ENCODE measurements at regions not wholly inside any gene's neighbourhood (a gene's known extent, or its start where the extent isn't known, plus 50 kb on each side); places are given as distances from the start of the nearest gene placed in this dataset.
"Not testable (repeated sequence)": the region's sequence is repeated elsewhere in the genome, so short reads cannot be mapped to it uniquely, and the experiment has no call there.

- FAIRE-seq = no peak
Measured at GRCh38 chr17:71176928-71177443, 943.8 kb upstream of the SOX9 start.

GRCh38 chr17:71180801-71181385 lies 939.9 kb upstream of the SOX9 start:
- FAIRE-seq = no peak

DNA sequence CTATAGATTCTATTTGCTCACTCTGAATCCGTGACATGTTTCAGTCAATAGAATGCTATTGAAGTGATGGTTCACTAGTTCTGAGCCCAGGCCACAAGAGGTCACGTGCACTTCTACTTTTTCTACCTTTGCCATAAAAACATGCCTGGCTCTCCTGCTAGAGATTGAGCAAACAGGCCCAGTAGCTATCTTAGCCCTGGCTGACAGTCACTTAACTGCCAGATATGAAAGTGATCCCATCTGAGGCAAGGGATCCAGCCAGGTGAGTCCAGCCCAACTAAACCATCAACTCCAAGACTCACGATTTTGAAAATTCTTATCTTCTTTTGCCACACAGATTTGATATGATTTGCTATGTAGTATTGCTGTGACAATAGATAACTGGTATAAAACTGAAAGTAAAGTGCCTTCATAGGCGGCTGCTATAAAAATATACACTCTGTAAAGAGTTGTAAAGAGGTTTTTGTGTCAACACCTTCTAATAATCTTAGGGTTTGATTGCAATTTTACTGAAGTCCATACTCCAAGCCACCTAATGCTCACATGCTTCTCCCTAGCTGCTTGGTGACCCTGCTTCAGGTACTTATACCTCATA lies 937.7 kb upstream of the SOX9 start:
- no peak for FAIRE-seq

- FAIRE-seq = no peak
Measured at GRCh38 chr17:71184716-71185115, 936.1 kb upstream of the SOX9 start.

DNA sequence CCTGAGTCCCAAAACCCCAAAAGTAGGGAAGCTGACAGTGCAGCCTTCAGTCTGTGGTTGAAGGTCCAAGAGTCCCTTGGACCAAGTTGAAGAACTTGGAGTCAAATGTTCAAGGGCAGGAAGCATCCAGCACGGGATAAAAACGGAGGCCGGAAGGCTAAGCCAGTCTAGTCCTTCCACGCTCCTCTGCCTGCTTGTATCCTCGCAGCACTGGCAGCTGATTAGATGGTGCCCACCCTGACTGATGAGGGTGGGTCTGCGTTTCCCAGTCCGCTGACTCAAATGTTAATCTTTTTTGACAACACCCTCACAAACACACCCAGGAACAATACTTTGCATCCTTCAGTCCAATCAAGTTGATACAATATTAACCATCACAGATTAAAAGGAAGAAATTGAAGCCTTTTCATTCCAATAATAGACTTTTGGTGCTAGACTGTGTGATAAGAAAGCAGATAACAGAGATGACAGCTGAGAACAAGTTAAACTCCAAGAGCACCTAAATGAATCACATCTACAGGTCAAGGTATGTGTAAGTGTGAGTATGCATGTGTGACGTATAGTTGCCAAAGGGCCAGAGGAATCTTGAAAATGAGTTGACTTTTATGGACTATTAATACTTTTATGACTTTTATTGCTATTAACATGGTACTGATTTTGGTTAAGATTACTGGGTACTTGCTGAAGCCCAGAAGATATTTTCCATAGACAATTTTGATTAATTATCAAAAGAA lies 933.5 kb upstream of the SOX9 start:
- no peak for FAIRE-seq

GRCh38 chr17:71188811-71189492 lies 931.9 kb upstream of the SOX9 start:
- FAIRE-seq = no peak

- no peak for FAIRE-seq
Measured at GRCh38 chr17:71189493-71189831, 931.4 kb upstream of the SOX9 start.

GRCh38 chr17:71192039-71192555 lies 928.7 kb upstream of the SOX9 start:
- FAIRE-seq = no peak

GRCh38 chr17:71192848-71193247 lies 928.0 kb upstream of the SOX9 start:
- FAIRE-seq = no peak

- FAIRE-seq = no peak
Measured at GRCh38 chr17:71200597-71200996, 920.2 kb upstream of the SOX9 start.

- FAIRE-seq = no peak
Measured at GRCh38 chr17:71201639-71202038, 919.2 kb upstream of the SOX9 start.

- FAIRE-seq = no peak
Measured at GRCh38 chr17:71202449-71202848, 918.4 kb upstream of the SOX9 start.

GRCh38 chr17:71203953-71204352 lies 916.9 kb upstream of the SOX9 start:
- no peak for FAIRE-seq

GRCh38 chr17:71205951-71206350 lies 914.9 kb upstream of the SOX9 start:
- FAIRE-seq = not testable (repeated sequence)

DNA sequence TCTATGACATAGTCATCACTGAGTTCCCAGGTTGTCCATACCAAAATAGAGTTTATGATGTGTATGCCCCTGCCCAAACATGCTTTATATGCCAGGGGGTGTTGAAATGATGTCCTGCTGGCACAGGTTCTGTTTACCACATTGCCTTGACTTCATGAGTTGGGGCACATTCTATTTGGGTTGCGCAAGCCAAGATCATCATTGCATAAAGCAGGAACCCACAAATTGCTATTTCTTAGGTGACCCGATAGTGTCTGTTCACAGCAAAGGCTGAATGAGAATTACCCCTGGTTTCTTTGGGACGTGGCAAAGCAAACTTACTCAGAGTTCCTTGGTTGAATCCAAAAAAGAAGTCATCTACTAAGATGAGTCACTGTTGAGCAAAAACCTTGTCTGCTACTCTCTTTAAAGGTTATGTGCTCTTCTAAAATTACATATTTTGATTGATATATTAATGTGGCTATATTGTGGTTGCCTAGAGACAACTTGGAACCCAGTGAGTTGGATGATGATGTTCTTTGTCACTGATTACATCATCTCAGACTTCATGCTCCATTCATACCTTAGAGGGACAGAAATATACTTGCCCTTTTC lies 912.6 kb upstream of the SOX9 start:
- no peak for FAIRE-seq

- no peak for FAIRE-seq
Measured at GRCh38 chr17:71213936-71214335, 906.9 kb upstream of the SOX9 start.

GRCh38 chr17:71217769-71218168 lies 903.1 kb upstream of the SOX9 start:
- FAIRE-seq = no peak

GRCh38 chr17:71224824-71225575 lies 895.8 kb upstream of the SOX9 start:
- no peak for FAIRE-seq

DNA sequence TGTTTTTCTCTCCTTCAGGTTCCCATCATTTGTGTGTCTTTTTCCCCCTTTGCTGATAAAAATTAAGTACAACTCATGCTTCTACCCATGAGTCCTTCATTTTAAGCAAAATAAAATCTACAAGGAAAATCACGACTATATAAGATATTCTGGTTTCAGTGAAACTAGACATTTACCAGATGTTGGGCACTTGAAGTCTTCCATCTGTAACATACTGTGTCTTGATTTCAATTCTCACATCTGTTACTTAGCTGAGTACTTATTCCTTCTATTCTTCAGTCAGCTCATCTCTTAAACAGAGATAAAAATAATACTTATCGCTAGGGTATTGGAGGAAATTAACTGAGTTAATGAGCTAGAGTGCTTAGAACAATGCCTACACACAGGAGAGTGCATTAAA lies 893.0 kb upstream of the SOX9 start:
- FAIRE-seq = no peak

DNA sequence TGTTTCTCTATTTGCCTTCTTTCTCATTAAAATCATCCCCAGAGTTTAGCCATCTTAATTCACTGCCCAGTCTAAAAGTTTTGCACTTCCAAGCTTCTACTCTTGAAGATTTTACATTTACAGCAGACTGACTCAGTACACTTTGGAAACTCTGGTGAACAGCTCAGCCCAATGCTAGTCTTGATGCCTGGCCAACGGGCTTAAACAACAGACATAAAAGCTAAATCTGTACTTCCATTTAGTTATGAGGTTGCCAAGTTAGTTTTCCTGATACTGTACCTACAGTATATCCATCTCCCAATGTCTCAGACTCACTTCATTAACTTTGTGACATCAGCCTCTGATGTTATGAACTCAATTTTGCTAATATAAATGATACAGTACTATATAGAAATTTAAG lies 891.8 kb upstream of the SOX9 start:
- FAIRE-seq = no peak

DNA sequence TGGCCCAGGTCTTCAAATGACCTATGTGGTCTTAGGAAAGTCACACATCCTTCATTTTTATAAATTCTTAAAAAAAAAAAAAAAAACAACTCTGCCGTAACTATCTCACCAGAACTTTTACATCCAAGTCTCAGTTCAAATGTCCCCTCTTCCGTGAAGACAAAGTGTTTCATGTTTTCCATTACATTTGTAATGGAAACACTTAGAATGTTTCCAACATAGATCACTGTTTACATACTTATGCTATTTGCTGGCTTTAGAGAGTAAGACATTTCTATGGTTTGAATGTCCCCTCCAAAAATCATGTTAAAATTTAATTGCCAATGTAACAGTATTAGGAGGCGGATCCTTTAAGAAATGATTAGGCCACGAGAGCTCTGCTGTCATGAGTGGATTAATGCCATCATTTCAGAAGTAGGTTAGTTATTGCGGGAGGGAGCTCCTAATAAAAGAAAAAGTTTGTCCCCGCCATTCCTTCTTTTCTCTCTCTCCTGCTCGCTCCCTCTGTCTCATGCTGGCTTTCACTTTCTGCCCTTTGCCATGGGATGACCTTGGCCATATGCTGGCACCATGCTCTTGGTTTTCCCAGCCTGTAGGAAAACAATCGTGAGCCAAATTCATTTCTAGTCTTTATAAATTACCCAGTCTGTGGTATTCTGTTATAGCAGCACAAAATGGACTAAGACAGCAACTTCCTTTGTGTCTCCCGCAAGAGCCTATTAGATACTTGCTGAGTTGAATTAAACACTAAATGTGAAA lies 887.8 kb upstream of the SOX9 start:
- FAIRE-seq = no peak

GRCh38 chr17:71234349-71234748 lies 886.5 kb upstream of the SOX9 start:
- FAIRE-seq = no peak
